HUES64 (cell line): ENCODE measurements at regions not wholly inside any gene's neighbourhood (a gene's known extent, or its start where the extent isn't known, plus 50 kb on each side); places are given as distances from the start of the nearest gene placed in this dataset.
A peak's percentile ranks its signal among the peaks of the same experiment; 100 is the strongest.

Source experiments
- H3K27ac ChIP-seq: 2 replicates; pipeline ENCODE4 v1.7.0; 2013; ENCODE audit warnings: low read depth, low read length, inconsistent platforms
- H3K27me3 ChIP-seq: 2 replicates; pipeline ENCODE4 v1.6.1; 2013; ENCODE audit warnings: mild to moderate bottlenecking, low read length; ENCODE audit not compliant: insufficient read depth
- H3K36me3 ChIP-seq: 2 replicates; pipeline ENCODE4 v1.6.1; 2013; ENCODE audit warnings: mild to moderate bottlenecking, low read length; ENCODE audit not compliant: insufficient read depth
- H3K4me1 ChIP-seq: 2 replicates; pipeline ENCODE4 v1.6.1; 2013; ENCODE audit warnings: mild to moderate bottlenecking, low read length, moderate library complexity; ENCODE audit not compliant: insufficient read depth
- H3K4me3 ChIP-seq: 2 replicates; pipeline ENCODE4 v1.5.1; 2013; ENCODE audit warnings: mild to moderate bottlenecking, low read length, moderate library complexity
- H3K9ac ChIP-seq: 2 replicates; pipeline ENCODE4 v1.6.1; 2013; ENCODE audit warnings: mild to moderate bottlenecking, low read depth, low read length
- H3K9me3 ChIP-seq: 2 replicates; pipeline ENCODE4 v1.6.1; 2013; ENCODE audit warnings: low read depth, low read length; ENCODE audit not compliant: insufficient read depth
- WGBS: fragments of 150-250, 120-280 bp; methylation state at CpG from one replicate; pipeline ENCODE4 v1.1.7; 2013; ENCODE audit warnings: missing lambda C conversion rate; 5-methylcytosine and 5-hydroxymethylcytosine counted together

- no peak overlapping the region for H3K27ac ChIP-seq
- H3K36me3 ChIP-seq, result no peaks in the 10 kb centered on the region
- WGBS, result 90% methylated on average over 3 of the region's 3 CpGs
- no peaks in the 10 kb centered on the region for H3K4me1 ChIP-seq
- H3K9ac ChIP-seq, result no peak overlapping the region
- no peaks in the 10 kb centered on the region for H3K27me3 ChIP-seq
- no peaks in the 10 kb centered on the region for H3K9me3 ChIP-seq
- H3K4me3 ChIP-seq, result no peak overlapping the region
Observed at GRCh38 chr10:10273661-10274060, 744.0 kb upstream of the CELF2 start.

- H3K9ac ChIP-seq, result no peak overlapping the region
- no peak overlapping the region for H3K4me3 ChIP-seq
- H3K36me3 ChIP-seq, result no peaks in the 10 kb centered on the region
- H3K9me3 ChIP-seq, result 0 out of 2 replicates have a peak, but pooled peaks cover 3% of the 10 kb centered on the region
- WGBS, result 92% methylated on average over 4 of the region's 4 CpGs
- H3K4me1 ChIP-seq, result no peaks in the 10 kb centered on the region
- no peak overlapping the region for H3K27ac ChIP-seq
- no peaks in the 10 kb centered on the region for H3K27me3 ChIP-seq
Observed at GRCh38 chr10:10279906-10280305, 737.8 kb upstream of the CELF2 start.

- Histone ChIP-seq H3K27ac (no peak overlapping the region), H3K4me3 (no peak overlapping the region), H3K27me3 (no peaks in the 10 kb centered on the region), H3K36me3 (no peaks in the 10 kb centered on the region), H3K9ac (no peak overlapping the region), H3K9me3 (no peaks in the 10 kb centered on the region), H3K4me1 (peaks cover 32% of the 10 kb centered on the region)
- 91% methylated on average over 4 of the region's 4 CpGs for WGBS
Observed at GRCh38 chr10:10292501-10292900, 725.2 kb upstream of the CELF2 start.

GRCh38 chr10:10293041-10293440 lies 724.6 kb upstream of the CELF2 start:
- 0% methylated on average over 1 of the region's 1 CpG for WGBS
- Histone ChIP-seq H3K9ac (no peak overlapping the region), H3K36me3 (no peaks in the 10 kb centered on the region), H3K4me1 (peaks cover 32% of the 10 kb centered on the region), H3K9me3 (no peaks in the 10 kb centered on the region), H3K27me3 (no peaks in the 10 kb centered on the region), H3K27ac (peak overlapping the region; percentile 11; the same call in 1 of the 2 replicates), H3K4me3 (no peak overlapping the region)

- H3K27ac ChIP-seq, result peak overlapping the region; percentile 11; the same call in 1 of the 2 replicates
- WGBS, result 21% methylated on average over 7 of the region's 7 CpGs
Observed at GRCh38 chr10:10293481-10293951, 724.2 kb upstream of the CELF2 start.

GRCh38 chr10:10294184-10294880 lies 723.3 kb upstream of the CELF2 start:
- Histone ChIP-seq H3K4me3 (peak overlapping the region; percentile 5; the same call in 1 of the 2 replicates), H3K9ac (peak overlapping the region; percentile 43; the same call in 1 of the 2 replicates), H3K36me3 (no peaks in the 10 kb centered on the region), H3K4me1 (peaks cover 32% of the 10 kb centered on the region), H3K27ac (no peak overlapping the region), H3K9me3 (no peaks in the 10 kb centered on the region), H3K27me3 (no peaks in the 10 kb centered on the region)
- WGBS, result 92% methylated on average over 8 of the region's 9 CpGs

More at GRCh38 chr10:10293481-10293951, 724.2 kb upstream of the CELF2 start:
- Histone ChIP-seq H3K9me3 (no peaks in the 10 kb centered on the region), H3K4me1 (peaks cover 32% of the 10 kb centered on the region), H3K9ac (no peak overlapping the region), H3K4me3 (peak overlapping the region; percentile 3; the same call in 1 of the 2 replicates), H3K36me3 (no peaks in the 10 kb centered on the region), H3K27me3 (no peaks in the 10 kb centered on the region)

GRCh38 chr10:10294881-10295529 lies 722.7 kb upstream of the CELF2 start:
- Histone ChIP-seq H3K9me3 (no peaks in the 10 kb centered on the region), H3K4me1 (peaks cover 32% of the 10 kb centered on the region), H3K4me3 (peak overlapping the region; percentile 5; the same call in 1 of the 2 replicates), H3K27ac (no peak overlapping the region), H3K9ac (peak overlapping the region; percentile 43; the same call in 1 of the 2 replicates), H3K36me3 (no peaks in the 10 kb centered on the region), H3K27me3 (no peaks in the 10 kb centered on the region)
- 73% methylated on average over 29 of the region's 29 CpGs for WGBS

- Histone ChIP-seq H3K9ac (no peak overlapping the region), H3K9me3 (no peaks in the 10 kb centered on the region), H3K4me1 (peaks cover 32% of the 10 kb centered on the region), H3K27me3 (no peaks in the 10 kb centered on the region), H3K36me3 (no peaks in the 10 kb centered on the region), H3K4me3 (no peak overlapping the region), H3K27ac (no peak overlapping the region)
- WGBS, result 78% methylated on average over 8 of the region's 10 CpGs
Observed at GRCh38 chr10:10295537-10295936, 722.1 kb upstream of the CELF2 start.

GRCh38 chr10:10302689-10303088 lies 715.0 kb upstream of the CELF2 start:
- H3K9ac ChIP-seq, result no peak overlapping the region
- no peak overlapping the region for H3K27ac ChIP-seq
- H3K9me3 ChIP-seq, result no peaks in the 10 kb centered on the region
- H3K4me1 ChIP-seq, result peaks cover 26% of the 10 kb centered on the region
- H3K4me3 ChIP-seq, result no peak overlapping the region
- WGBS, result 70% methylated on average over 3 of the region's 3 CpGs
- H3K36me3 ChIP-seq, result no peaks in the 10 kb centered on the region
- H3K27me3 ChIP-seq, result no peaks in the 10 kb centered on the region

- peaks cover 26% of the 10 kb centered on the region for H3K4me1 ChIP-seq
- 91% methylated on average over 4 of the region's 5 CpGs for WGBS
- H3K27ac ChIP-seq, result no peak overlapping the region
- no peaks in the 10 kb centered on the region for H3K27me3 ChIP-seq
- no peak overlapping the region for H3K4me3 ChIP-seq
- no peak overlapping the region for H3K9ac ChIP-seq
- H3K36me3 ChIP-seq, result no peaks in the 10 kb centered on the region
- no peaks in the 10 kb centered on the region for H3K9me3 ChIP-seq
Observed at GRCh38 chr10:10307036-10307435, 710.6 kb upstream of the CELF2 start.

- WGBS, result 94% methylated on average over 3 of the region's 3 CpGs
- Histone ChIP-seq H3K9me3 (no peaks in the 10 kb centered on the region), H3K27ac (no peak overlapping the region), H3K4me1 (peaks cover 22% of the 10 kb centered on the region), H3K27me3 (no peaks in the 10 kb centered on the region), H3K4me3 (no peak overlapping the region), H3K9ac (no peak overlapping the region), H3K36me3 (no peaks in the 10 kb centered on the region)
Observed at GRCh38 chr10:10307551-10307950, 710.1 kb upstream of the CELF2 start.
